Hematopoietic multipotent progenitor cell treated with erythropoietin and hydrocortisone succinate and interleukin-3 and kit ligand, for 6 days (in vitro differentiated cells): ENCODE measurements at regions not wholly inside any gene's neighbourhood (a gene's known extent, or its start where the extent isn't known, plus 50 kb on each side); places are given as distances from the start of the nearest gene placed in this dataset.
"Not testable (repeated sequence)": the region's sequence is repeated elsewhere in the genome, so short reads cannot be mapped to it uniquely, and the experiment has no call there.

ENCODE experiments used
- DNase-seq: peaks from one replicate; pipeline ENCODE4 v3.0.0-alpha.2; 2015

- DNase-seq: no peak
Observed at GRCh38 chr6:121776054-121776453, 340.6 kb downstream of the GJA1 start.

- no peak for DNase-seq
Observed at GRCh38 chr6:121780325-121781321, 345.2 kb downstream of the GJA1 start.

GRCh38 chr6:121791396-121792315 is 356.2 kb downstream of the GJA1 start:
- no peak for DNase-seq

- DNase-seq: no peak
Observed at GRCh38 chr6:121794630-121795029, 359.2 kb downstream of the GJA1 start.

GRCh38 chr6:121797598-121797997 is 362.2 kb downstream of the GJA1 start:
- DNase-seq: not testable (repeated sequence)

GRCh38 chr6:121798126-121798525 is 362.7 kb downstream of the GJA1 start:
- DNase-seq: not testable (repeated sequence)

- DNase-seq: no peak
Observed at GRCh38 chr6:121799574-121799973, 364.1 kb downstream of the GJA1 start.

- no peak for DNase-seq
Observed at GRCh38 chr6:121800047-121800446, 364.6 kb downstream of the GJA1 start.

GRCh38 chr6:121806116-121806515 is 370.7 kb downstream of the GJA1 start:
- DNase-seq: no peak

GRCh38 chr6:121809211-121809610 is 373.8 kb downstream of the GJA1 start:
- DNase-seq: no peak

GRCh38 chr6:121810158-121811032 is 374.9 kb downstream of the GJA1 start:
- no peak for DNase-seq

GRCh38 chr6:121811106-121811505 is 375.7 kb downstream of the GJA1 start:
- no peak for DNase-seq

- DNase-seq: no peak
Observed at GRCh38 chr6:121816361-121816760, 380.9 kb downstream of the GJA1 start.

GRCh38 chr6:121816906-121817540 is 381.6 kb downstream of the GJA1 start:
- peak; percentile 62 for DNase-seq

- DNase-seq: no peak
Observed at GRCh38 chr6:121823437-121823851, 388.0 kb downstream of the GJA1 start.

- DNase-seq: no peak
Observed at GRCh38 chr6:121826156-121826810, 390.8 kb downstream of the GJA1 start.

GRCh38 chr6:121828146-121828886 is 392.9 kb downstream of the GJA1 start:
- DNase-seq: no peak

GRCh38 chr6:121830736-121831135 is 395.3 kb downstream of the GJA1 start:
- DNase-seq: no peak

- no peak for DNase-seq
Observed at GRCh38 chr6:121835662-121836061, 400.2 kb downstream of the GJA1 start.

- DNase-seq: no peak
Observed at GRCh38 chr6:121837545-121838229, 402.2 kb downstream of the GJA1 start.
